ENCODE measurements at regions not wholly inside any gene's neighbourhood (a gene's known extent, or its start where the extent isn't known, plus 50 kb on each side); places are given as distances from the start of the nearest gene placed in this dataset.
"Not testable (repeated sequence)": the region's sequence is repeated elsewhere in the genome, so short reads cannot be mapped to it uniquely, and the experiment has no call there.

DNA sequence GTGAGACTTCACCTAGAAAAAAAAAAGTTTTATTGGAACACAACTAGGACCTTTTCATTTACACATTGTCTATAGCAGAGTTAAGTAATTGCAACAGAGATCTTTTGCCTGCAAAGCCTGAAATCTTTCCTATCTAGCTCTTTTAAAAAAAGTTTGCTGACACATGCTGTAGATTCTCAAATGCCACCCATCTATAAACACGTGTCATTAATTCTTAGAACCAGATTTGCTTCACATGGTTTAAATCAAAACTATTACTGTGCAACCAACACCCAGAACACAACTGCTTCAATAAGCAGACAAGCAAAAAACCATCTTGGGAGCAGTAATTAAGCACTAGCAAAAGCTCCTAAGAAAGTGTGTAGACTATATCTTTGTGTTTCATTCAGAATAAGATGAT lies 55.0 kb downstream of the OXSM start:
- Histone ChIP-seq H3K9me3 (no peaks in the 10 kb centered on the region), H3K4me1 (no peaks in the 10 kb centered on the region), H3K4me3 (no peak overlapping the region), H3K27me3 (no peaks in the 10 kb centered on the region), H3K27ac (no peak overlapping the region), H3K36me3 (ENCODE audit: low read depth, missing control alignments) (no peaks in the 10 kb centered on the region)
- no peak for DNase-seq
- intact Hi-C loops (cut with DNase I; ENCODE audit: low total_unique reads) = no loop called here
- no peak for TF ChIP-seq CTCF (IDR thresholded peaks at IDR 0.05)
- TF ChIP-seq POLR2A (IDR thresholded peaks at IDR 0.05) = no peak
- 49 to 75% methylated on average over 1 of the region's 1 CpG for WGBS, 2 donors

DNA sequence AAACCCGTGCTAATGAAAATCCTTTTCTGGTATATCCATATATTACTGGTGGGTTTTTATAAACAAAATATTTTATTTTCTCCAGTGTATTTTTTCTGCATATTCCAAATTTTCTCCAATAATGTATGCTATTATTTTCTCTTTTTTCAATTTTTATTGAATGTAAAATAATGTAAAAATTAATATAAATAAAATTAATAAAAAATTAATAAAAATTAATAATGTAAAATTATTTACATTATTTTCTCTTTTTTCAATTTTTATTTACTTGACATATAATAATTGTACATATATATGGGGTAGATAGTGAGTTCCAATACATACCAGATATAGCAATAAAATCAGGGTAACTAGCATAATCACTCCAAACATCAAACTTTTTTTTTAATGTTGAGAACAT lies 56.4 kb downstream of the OXSM start:
- TF ChIP-seq POLR2A (IDR thresholded peaks at IDR 0.05) = no peak
- no peak for TF ChIP-seq CTCF (IDR thresholded peaks at IDR 0.05)
- Histone ChIP-seq H3K9me3 (no peaks in the 10 kb centered on the region), H3K4me3 (no peak overlapping the region), H3K4me1 (no peaks in the 10 kb centered on the region), H3K36me3 (ENCODE audit: low read depth, missing control alignments) (no peaks in the 10 kb centered on the region), H3K27ac (no peak overlapping the region), H3K27me3 (no peaks in the 10 kb centered on the region)
- DNase-seq = no peak
- intact Hi-C loops (cut with DNase I; ENCODE audit: low total_unique reads) = no loop called here
- 89 to 92% methylated on average over 1 of the region's 1 CpG for WGBS, 2 donors

- Histone ChIP-seq H3K4me1 (no peaks in the 10 kb centered on the region), H3K9me3 (no peaks in the 10 kb centered on the region), H3K4me3 (no peak overlapping the region), H3K36me3 (ENCODE audit: low read depth, missing control alignments) (no peaks in the 10 kb centered on the region), H3K27me3 (no peaks in the 10 kb centered on the region), H3K27ac (no peak overlapping the region)
- no peak for DNase-seq
- WGBS, 2 donors = 89 to 93% methylated on average over 6 of the region's 6 CpGs
- TF ChIP-seq CTCF (IDR thresholded peaks at IDR 0.05) (no peak), POLR2A (IDR thresholded peaks at IDR 0.05) (no peak)
- intact Hi-C loops (cut with DNase I; ENCODE audit: low total_unique reads) = no loop called here
Observed at GRCh38 chr3:25849091-25849490, 59.2 kb downstream of the OXSM start.

DNA sequence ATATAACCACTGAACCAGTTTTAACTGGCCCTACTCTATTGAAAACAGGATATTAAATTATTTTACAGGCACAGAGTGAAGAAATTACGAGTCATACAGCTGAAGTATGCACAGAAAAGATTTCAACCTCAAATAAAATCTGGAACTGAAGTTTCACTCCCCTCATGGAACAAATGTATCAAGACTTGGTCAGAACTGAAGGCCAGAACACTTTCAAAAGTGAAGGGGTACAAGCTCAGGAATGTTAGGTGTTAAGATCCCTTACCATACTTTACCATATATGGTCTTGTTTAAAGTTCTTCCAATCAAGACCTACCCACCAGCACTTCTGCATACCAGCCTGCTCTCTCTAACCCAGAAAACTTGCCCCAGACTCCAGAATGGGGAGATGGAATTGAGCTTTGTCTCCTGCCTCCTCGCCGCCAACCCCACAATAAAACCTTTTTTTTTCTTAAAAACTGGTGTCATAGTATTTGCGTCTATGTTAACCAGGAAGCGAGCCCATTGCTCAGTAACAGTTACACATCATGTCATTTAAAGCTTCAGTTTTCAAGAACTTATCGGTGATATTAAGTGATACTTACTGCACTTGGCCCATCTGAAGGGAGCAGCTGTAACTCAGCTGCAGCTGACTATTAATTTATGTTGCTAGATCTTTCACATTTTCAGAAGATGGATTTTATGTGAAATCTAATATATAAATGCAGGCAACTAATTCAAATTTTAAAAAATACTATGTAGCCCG lies 59.9 kb downstream of the OXSM start:
- no peak for TF ChIP-seq CTCF (IDR thresholded peaks at IDR 0.05)
- TF ChIP-seq POLR2A (IDR thresholded peaks at IDR 0.05) = no peak
- no peak for DNase-seq
- no peaks in the 10 kb centered on the region for H3K9me3 ChIP-seq
- no peaks in the 10 kb centered on the region for H3K27me3 ChIP-seq
- H3K36me3 ChIP-seq (ENCODE audit: low read depth, missing control alignments) = no peaks in the 10 kb centered on the region
- intact Hi-C loops (cut with DNase I; ENCODE audit: low total_unique reads) = no loop called here
- WGBS, 2 donors = 92 to 95% methylated on average over 7 of the region's 7 CpGs
- no peaks in the 10 kb centered on the region for H3K4me1 ChIP-seq
- H3K27ac ChIP-seq = no peak overlapping the region
- H3K4me3 ChIP-seq = no peak overlapping the region

GRCh38 chr3:25851693-25852259 lies 61.9 kb downstream of the OXSM start:
- intact Hi-C loops (cut with DNase I; ENCODE audit: low total_unique reads); H3K9me3 ChIP-seq; H3K27ac ChIP-seq; H3K36me3 ChIP-seq (ENCODE audit: low read depth, missing control alignments); H3K4me1 ChIP-seq; DNase-seq; H3K27me3 ChIP-seq: not testable (repeated sequence)
- 40 to 90% methylated on average over 1 to 21 of the region's 21 CpGs for WGBS, 2 donors
- H3K4me3 ChIP-seq = peak overlapping the region; percentile 39 to 47

All from testis (tissue), 2 donors.